UCSD-AML1 (cell line): ENCODE measurements at regions not wholly inside any gene's neighbourhood (a gene's known extent, or its start where the extent isn't known, plus 50 kb on each side); places are given as distances from the start of the nearest gene placed in this dataset.

Experiments used
- DNase-seq: peaks from one replicate; lab custom pipeline; 2025; ENCODE audit not compliant: unreplicated experiment; lab: John Stamatoyannopoulos, UW

- no peak for DNase-seq
Measured at GRCh38 chr2:176467595-176467994, 198.4 kb downstream of the MTX2 start.

DNA sequence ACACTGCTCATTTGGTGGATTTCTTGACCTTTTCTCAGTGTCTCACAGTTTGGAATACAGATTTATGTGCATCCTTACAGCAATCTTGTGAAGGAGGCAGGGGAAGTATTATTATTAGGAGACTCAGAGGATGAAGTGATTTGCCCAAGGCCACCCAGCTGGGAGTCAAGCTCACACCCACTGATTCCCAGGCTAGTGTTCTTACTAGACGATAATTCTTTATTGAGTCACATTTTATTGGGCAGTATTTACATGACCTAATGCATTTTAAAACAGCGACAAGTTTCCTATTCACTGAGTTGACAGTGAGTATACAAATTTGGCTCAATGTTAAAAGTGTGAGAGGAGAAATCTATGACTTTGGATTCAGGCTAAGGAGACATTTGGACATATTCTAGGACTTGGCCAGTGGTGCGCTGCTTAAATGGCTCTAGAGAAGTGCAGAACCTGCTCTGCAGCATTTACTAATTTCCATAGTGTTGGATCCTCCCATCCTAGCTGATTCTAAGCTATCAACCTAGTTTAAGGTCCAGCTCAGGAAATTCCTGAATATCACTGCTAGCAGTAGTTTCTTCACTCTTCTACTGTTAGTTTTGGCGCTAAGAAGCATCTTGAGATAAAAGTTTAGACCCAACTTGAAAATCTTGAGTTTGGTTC lies 199.3 kb downstream of the MTX2 start:
- no peak for DNase-seq

DNA sequence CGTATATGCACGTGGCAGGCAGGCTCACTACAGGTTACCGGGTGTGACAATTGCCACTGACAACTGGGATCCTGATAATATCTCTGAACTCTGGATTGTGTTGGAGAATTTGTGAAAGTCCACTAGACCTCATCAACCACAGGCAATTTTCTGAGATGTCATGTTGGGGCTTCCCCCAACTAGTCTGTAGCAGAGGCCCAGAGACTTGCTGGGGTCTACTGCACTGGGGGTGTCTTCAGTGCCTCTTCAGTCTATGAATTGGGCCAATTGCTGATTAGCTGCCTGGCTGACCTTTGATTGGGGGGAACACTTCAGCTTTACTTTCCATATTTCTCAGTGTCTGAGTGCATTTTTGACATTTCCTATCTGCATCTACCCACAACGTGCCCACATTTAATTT lies 201.5 kb downstream of the MTX2 start:
- DNase-seq, result no peak

DNA sequence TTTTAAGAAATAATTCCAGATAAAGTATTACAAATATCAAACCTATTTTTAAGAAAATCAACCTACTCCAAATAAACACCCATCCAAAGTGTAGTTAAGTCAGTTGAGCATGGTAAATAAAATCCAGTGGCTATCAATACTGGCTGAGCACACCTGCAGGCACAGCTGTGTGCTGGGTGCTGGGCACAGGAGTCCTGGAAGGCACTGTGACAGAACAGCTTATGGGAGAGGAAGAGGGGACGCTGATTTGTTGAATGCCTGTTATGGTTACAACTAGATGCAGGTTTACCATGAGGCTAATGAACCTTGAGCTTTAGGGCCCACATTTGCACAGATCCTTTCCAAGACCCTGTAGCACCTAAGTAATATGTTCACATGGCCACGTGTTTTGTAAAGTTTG lies 202.7 kb downstream of the MTX2 start:
- DNase-seq, result no peak

DNA sequence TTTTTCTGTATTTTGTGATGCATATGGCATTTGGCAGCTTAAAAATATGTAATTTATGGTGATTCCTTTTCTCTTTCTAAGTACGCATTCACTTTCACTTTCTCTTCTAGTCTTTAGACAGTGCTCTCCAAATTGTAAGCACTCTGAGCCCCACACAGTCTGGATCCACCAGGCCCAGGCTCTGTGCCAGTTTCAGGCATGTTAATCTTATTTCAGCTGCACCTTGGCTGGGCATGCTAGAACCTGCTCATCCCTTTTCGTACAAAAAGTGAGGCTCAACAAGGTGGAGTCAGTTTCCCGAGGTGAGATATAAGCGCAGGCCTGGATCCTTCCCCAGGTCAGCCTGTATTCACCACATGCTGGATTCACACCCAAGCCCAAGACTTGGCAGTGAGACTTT lies 203.9 kb downstream of the MTX2 start:
- DNase-seq, result no peak

GRCh38 chr2:176473851-176474250 lies 204.6 kb downstream of the MTX2 start:
- DNase-seq, result no peak

- DNase-seq, result no peak
Measured at GRCh38 chr2:176477336-176477735, 208.1 kb downstream of the MTX2 start.

DNA sequence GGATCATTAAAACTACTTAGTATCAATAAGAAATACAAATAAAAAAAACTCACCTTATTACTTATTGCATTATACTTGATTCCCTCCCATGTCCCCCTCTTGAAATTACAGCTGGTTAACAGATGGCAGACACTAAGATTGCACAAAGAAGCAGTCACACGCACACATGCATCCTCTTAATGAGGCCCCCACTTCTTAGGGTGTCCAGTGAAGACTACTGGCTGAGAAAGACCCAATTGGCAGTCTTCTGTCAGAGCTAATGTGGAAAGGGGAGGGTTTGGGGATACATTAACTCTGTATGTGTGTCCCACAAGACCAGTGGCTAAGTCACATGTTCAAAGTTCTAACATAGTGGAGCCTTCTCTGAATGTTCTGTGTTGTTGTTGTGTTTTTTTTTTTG lies 210.7 kb downstream of the MTX2 start:
- no peak for DNase-seq

GRCh38 chr2:176482107-176482506 lies 212.9 kb downstream of the MTX2 start:
- DNase-seq, result no peak

DNA sequence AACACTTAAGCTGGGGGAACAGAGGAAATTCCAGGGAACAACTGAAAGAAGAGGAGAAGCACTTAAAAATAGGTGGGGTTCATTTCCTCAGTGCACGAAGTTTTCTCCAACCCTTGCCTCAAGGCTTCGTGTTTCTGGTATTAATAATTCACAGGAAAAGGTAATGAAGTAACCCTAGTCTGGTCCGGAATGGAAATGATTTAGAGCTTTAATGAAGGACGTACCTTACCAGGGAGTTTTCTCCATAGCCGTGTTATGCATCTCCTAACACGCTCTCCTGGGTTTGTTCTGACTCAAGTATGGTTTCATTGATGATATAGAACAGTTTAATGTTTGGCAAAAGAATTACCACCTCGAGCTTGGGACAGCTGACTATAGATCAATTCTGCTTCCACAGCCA lies 214.2 kb downstream of the MTX2 start:
- no peak for DNase-seq

DNA sequence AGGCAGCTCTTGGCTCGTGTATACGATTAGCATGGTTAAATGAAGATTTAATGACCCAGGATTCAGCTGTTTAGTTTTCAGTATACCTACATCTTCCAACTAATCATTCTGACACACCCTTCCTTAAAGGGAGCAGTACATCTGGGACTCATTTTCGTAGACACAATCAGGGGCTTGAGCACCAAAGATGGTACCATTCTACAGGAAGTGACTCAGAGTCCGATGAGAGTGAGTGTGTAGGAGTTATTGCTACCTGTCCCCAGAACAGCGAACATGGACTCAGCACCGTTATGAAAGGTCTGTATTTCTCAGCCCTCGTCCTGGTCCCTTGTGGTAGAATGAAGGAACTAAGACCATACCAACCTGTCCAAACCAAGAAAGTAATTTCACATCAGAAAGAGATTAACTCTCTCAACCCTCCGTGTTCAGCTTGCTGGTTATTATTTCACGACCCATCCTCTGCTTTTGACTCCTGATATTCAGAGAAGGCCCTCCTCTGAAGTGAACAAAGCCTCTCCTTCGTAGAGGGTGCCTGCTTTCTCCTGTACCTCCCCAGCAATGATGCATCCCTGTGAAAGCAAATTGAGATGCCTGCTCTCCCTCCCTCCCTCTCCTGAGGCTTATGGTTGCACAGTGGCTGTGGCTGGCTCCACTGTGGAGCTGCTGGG lies 214.8 kb downstream of the MTX2 start:
- DNase-seq, result no peak

DNA sequence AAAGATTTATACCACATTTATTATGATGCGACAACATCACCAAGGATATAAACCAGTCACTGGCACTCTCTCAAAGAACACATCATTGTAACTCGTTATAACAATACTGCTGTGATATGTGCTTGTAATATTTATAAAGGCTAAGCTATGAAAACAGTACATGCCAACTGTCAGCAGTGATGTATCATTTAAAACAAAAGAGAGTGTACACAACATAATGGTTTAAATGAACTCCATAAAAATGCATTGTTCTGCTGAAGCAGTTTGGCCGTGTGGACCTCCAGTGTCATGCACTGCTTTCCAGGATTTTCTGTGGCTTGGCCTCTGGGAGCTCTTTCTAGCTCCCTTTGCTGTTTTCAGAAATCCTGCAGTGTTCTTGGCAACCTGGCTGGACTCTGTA lies 215.6 kb downstream of the MTX2 start:
- no peak for DNase-seq

- DNase-seq, result no peak
Measured at GRCh38 chr2:176488431-176488830, 219.2 kb downstream of the MTX2 start.

- no peak for DNase-seq
Measured at GRCh38 chr2:176490061-176490861, 221.0 kb downstream of the MTX2 start.

DNA sequence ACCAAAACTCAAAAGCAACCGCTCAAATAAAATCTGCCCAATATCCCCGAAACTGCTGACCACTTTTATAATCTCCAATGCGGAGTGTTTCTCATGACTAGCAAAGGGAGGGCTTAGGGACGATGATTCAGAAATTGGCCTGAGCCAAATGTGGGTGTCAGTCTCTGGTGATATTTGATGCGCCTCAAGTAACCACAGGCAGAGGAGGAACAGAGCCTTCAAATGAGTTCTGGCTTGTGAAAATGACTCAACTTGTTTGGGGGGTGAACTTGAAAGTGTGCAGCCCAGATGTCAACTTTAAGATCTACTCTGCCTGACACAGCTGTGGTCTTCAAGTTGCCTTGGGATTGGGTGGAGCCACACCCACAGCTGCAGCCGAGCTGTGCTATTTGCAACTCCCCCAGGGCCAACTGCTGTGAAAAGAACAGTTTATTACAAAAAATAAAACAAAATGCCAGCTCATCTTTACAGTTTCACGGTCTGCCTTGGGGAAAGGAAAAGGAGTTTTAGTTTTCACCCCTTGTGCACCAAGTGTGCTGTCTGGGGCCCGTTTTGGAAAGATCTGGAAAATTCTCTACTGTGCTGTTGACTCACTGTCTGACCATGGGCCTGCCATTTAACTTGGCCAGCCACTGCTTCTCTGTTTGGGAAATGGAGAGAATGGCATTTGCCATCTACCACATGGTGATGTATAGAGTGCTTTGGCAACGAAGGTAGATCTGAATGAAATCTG lies 222.1 kb downstream of the MTX2 start:
- no peak for DNase-seq

- no peak for DNase-seq
Measured at GRCh38 chr2:176492583-176492982, 223.3 kb downstream of the MTX2 start.

GRCh38 chr2:176493226-176493825 lies 224.1 kb downstream of the MTX2 start:
- DNase-seq, result no peak

GRCh38 chr2:176493909-176494308 lies 224.7 kb downstream of the MTX2 start:
- no peak for DNase-seq

DNA sequence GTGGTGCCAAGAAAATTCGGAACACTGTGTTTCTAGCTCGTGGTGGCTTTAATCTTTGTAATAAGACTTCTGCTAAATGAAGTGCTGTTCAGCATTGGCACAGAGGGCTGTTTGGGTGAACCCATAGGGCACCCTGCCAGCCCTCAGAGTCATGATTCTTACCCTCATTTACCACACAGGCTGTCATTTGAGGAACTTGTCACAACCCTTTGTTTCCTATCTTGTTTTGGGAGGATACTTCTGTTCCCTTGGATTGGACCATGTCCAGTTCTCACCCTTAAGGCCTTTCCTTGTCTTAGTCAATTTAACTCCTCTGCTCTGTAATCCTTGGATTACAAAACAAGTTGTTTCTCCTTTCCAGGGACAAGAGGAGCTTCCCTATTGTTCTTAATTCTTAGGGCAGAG lies 225.7 kb downstream of the MTX2 start:
- peak; percentile 10 for DNase-seq

DNA sequence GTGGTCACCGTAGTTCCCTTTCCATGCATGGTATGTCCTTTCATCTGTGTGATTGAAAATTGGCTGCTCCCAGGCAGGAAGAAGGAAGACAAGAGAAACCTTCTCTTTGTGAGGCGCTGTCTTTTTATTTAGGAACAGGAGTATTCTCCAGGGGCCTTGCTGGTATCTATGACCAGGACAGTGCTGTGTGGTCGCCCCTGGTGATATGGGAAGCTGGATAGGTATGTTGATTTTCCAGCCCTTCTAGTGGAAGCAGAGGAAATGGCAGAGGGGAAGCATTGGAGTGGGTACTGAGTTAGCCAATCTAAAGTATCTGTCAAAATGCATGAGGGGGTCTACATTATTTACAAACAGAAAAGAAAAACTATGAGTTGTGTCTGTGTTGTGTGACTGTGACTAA lies 226.6 kb downstream of the MTX2 start:
- DNase-seq, result no peak

- DNase-seq, result no peak
Measured at GRCh38 chr2:176496761-176497160, 227.5 kb downstream of the MTX2 start.
